ENCODE measurements at regions not wholly inside any gene's neighbourhood (a gene's known extent, or its start where the extent isn't known, plus 50 kb on each side); places are given as distances from the start of the nearest gene placed in this dataset.

DNA sequence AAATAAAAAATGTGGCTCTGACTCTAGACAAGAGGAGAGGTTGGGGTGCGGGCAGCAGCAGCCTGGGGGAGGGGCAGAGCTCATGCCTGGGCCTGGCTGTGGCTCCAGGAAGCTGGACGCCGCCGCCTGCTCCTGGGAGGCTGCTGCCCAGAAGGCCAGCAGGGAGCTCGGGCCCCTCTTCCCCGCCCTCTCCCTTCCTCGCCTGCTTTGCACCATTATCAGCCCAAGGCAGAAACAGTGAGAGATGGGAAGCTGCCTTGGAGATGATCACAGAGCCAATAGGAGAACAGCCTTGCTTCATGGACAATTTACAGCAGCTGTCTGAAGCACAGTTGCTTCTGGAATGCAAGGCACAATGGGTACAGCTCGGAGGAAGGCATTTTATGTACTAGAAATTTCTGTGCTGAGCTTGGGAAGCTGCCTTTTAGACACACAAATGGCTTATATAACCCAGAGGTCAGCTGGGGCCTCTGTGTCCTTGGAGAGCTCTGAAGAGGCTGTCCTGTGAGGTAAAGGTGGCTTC lies 55.3 kb upstream of the AFF3 start:
- H3K27ac ChIP-seq (ENCODE audit: low read length): no peak overlapping the region
- POLR2A ChIA-PET: no interaction called here
- DNase-seq (ENCODE audit: low read depth, low spot score) (no peak), ATAC-seq (no peak)
- TF ChIP-seq SIN3A (IDR thresholded peaks at IDR 0.05; ENCODE audit: borderline replicate concordance, insufficient read depth, low read depth, low read length) (no peak), TCF7L2 (IDR thresholded peaks at IDR 0.05; ENCODE audit: low read depth, low read length) (no peak), POLR2AphosphoS5 (IDR thresholded peaks at IDR 0.05; ENCODE audit: low read depth, low read length) (no peak)
- TF ChIP-seq, protein P1, sequence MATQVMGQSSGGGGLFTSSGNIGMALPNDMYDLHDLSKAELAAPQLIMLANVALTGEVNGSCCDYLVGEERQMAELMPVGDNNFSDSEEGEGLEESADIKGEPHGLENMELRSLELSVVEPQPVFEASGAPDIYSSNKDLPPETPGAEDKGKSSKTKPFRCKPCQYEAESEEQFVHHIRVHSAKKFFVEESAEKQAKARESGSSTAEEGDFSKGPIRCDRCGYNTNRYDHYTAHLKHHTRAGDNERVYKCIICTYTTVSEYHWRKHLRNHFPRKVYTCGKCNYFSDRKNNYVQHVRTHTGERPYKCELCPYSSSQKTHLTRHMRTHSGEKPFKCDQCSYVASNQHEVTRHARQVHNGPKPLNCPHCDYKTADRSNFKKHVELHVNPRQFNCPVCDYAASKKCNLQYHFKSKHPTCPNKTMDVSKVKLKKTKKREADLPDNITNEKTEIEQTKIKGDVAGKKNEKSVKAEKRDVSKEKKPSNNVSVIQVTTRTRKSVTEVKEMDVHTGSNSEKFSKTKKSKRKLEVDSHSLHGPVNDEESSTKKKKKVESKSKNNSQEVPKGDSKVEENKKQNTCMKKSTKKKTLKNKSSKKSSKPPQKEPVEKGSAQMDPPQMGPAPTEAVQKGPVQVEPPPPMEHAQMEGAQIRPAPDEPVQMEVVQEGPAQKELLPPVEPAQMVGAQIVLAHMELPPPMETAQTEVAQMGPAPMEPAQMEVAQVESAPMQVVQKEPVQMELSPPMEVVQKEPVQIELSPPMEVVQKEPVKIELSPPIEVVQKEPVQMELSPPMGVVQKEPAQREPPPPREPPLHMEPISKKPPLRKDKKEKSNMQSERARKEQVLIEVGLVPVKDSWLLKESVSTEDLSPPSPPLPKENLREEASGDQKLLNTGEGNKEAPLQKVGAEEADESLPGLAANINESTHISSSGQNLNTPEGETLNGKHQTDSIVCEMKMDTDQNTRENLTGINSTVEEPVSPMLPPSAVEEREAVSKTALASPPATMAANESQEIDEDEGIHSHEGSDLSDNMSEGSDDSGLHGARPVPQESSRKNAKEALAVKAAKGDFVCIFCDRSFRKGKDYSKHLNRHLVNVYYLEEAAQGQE (IDR thresholded peaks at IDR 0.05; ENCODE audit: insufficient read depth in 1 of 2, low read depth in 2 of 2, low read length in 1 of 2): no peak
- TF ChIP-seq, protein P2, sequence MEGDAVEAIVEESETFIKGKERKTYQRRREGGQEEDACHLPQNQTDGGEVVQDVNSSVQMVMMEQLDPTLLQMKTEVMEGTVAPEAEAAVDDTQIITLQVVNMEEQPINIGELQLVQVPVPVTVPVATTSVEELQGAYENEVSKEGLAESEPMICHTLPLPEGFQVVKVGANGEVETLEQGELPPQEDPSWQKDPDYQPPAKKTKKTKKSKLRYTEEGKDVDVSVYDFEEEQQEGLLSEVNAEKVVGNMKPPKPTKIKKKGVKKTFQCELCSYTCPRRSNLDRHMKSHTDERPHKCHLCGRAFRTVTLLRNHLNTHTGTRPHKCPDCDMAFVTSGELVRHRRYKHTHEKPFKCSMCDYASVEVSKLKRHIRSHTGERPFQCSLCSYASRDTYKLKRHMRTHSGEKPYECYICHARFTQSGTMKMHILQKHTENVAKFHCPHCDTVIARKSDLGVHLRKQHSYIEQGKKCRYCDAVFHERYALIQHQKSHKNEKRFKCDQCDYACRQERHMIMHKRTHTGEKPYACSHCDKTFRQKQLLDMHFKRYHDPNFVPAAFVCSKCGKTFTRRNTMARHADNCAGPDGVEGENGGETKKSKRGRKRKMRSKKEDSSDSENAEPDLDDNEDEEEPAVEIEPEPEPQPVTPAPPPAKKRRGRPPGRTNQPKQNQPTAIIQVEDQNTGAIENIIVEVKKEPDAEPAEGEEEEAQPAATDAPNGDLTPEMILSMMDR (IDR thresholded peaks at IDR 0.05): no peak
- no peak overlapping the region for H3K4me3 ChIP-seq (ENCODE audit: low read depth in 2 of 2, low read length in 2 of 2)
- in situ Hi-C loops (cut with HindIII; ENCODE audit: low pct_unique_long_range_greater_than_20kb, low sequenced_read_pairs): no loop called here
- H3K27me3 ChIP-seq (ENCODE audit: control insufficient read depth, insufficient read depth, low read length): no peaks in the 10 kb centered on the region
- intact Hi-C loops (cut with micrococcal nuclease; ENCODE audit: unreplicated experiment): no loop called here
- H3K9me3 ChIP-seq (ENCODE audit: control insufficient read depth, insufficient read depth, low read depth, low read length): no peaks in the 10 kb centered on the region
- CTCF ChIA-PET: no interaction called here
- H3K4me1 ChIP-seq (ENCODE audit: control insufficient read depth, insufficient read depth, low read length): no peaks in the 10 kb centered on the region
- BruUV-seq (replicated peaks): no TSS peak
- H3K36me3 ChIP-seq (ENCODE audit: control insufficient read depth, insufficient read depth, low read length): no peaks in the 10 kb centered on the region

DNA sequence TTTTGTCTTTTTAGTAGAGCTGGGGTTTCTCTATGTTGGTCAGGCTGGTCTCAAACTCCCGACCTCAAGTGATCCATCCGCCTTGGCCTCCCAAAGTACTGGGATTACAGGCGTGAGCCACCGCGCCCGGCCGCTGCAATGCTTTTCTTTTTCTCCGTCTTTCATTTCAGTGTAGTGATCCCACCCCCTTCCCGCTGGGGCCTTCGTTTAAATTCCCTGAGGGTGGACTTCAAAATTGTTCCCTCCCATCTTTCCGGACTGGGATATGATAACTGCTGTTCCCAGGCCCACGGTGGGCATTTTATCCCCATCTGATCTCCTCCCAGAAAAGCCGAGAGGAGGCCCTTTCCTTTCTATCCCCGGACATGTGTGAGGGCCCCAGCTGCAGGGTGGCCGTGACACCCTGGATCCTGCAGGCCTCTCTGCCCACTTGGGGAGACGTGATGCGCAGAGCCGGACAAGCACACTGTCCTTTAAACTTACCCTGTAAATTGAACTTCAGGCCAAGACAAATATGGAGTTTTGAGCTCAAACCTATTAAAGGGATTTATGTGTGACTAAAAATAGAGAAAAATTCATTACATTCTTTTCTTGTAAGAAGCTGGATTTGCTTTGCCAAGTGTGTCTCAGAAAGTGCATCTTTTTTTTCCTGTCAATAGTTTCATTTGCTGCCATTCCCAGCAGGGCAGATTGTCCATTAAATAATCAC lies 54.5 kb upstream of the AFF3 start:
- POLR2A ChIA-PET: no interaction called here
- no peaks in the 10 kb centered on the region for H3K4me1 ChIP-seq (ENCODE audit: control insufficient read depth, insufficient read depth, low read length)

More for the DNA sequence above, 54.5 kb upstream of the AFF3 start:
- no peak for DNase-seq (ENCODE audit: low read depth, low spot score)
- CTCF ChIA-PET: no interaction called here
- no TSS peak for BruUV-seq (replicated peaks)
- Histone ChIP-seq H3K27ac (ENCODE audit: low read length) (no peak overlapping the region), H3K27me3 (ENCODE audit: control insufficient read depth, insufficient read depth, low read length) (peaks cover 1% of the 10 kb centered on the region; the same call in 1 of the 2 replicates), H3K4me3 (ENCODE audit: low read depth in 2 of 2, low read length in 2 of 2) (no peak overlapping the region), H3K9me3 (ENCODE audit: control insufficient read depth, insufficient read depth, low read depth, low read length) (no peaks in the 10 kb centered on the region), H3K36me3 (ENCODE audit: control insufficient read depth, insufficient read depth, low read length) (no peaks in the 10 kb centered on the region)
- intact Hi-C loops (cut with micrococcal nuclease; ENCODE audit: unreplicated experiment) (no loop called here), in situ Hi-C loops (cut with HindIII; ENCODE audit: low pct_unique_long_range_greater_than_20kb, low sequenced_read_pairs) (no loop called here)
- no peak for ATAC-seq
- no peak for TF ChIP-seq SIN3A (IDR thresholded peaks at IDR 0.05; ENCODE audit: borderline replicate concordance, insufficient read depth, low read depth, low read length)
- no peak for TF ChIP-seq POLR2AphosphoS5 (IDR thresholded peaks at IDR 0.05; ENCODE audit: low read depth, low read length)
- TF ChIP-seq, protein P1 (IDR thresholded peaks at IDR 0.05; ENCODE audit: insufficient read depth in 1 of 2, low read depth in 2 of 2, low read length in 1 of 2): no peak
- no peak for TF ChIP-seq TCF7L2 (IDR thresholded peaks at IDR 0.05; ENCODE audit: low read depth, low read length)
- TF ChIP-seq, protein P2 (IDR thresholded peaks at IDR 0.05): no peak

All from Panc1 (cell line).